ENCODE measurements at regions not wholly inside any gene's neighbourhood (a gene's known extent, or its start where the extent isn't known, plus 50 kb on each side); places are given as distances from the start of the nearest gene placed in this dataset.

DNA sequence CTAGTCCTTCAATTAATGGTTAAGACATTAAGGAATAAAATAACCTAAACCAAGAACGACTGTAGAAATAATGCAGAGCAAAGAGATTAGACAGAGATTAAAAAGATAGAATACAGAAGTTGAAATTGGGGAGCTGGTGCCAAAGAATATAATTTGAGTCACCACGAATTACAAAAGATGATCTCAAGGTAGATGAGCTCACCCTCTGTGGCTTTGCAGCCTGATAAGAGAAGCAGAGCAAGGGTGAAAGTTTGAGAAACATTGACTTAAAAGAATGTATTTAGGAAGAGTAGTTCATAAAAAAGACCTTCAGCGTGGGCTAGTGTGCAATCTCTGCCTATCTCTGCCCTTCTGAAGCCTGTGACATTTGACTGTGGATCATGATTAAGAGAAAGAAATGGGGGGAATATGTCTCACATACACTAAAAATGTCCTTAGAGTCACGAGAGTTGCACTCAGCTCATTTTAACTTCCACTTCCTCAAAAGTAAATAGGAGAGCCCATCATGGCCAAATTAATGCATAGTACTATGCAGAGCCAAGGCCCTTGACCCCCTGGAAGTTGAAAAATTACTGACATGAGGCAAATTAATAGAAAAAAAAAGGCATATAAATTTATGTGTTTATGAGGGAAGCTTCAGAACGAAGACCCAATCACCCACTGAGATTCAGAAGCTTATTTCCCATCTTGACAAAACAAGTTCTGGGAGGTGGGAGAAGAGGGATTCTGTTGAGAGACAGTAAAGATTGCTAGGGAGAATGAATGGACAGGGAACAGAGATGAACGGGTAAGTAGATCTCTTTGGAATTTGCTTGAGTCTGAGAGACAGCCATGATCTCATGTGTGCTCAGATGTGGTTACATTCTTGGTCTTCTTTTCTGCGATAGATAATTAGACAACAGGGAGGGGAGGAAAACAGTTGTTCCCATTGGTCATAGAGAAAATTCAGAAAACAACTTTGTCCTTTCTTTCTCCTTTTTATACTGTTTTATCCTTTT lies 395.4 kb upstream of the LRRC7 start:
- no peak for DNase-seq

DNA sequence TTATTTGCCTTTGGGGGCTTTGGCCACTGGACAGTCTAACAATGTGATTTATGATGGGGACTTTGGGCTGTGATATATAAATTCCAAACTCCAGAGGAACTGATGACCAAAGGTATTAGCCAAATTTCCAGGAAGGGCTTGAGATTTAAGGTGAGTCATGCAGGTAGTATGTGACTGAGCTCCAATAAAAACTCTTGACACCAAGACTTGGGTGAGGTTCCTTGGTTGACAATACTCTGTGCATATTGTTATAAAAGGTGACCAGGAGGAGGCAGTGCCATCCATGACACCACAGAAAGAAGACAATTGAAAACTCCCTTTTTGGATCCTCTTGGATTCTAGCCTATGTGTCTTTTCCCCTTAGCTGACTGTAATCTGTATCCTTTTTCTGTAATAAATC lies 392.7 kb upstream of the LRRC7 start:
- DNase-seq: no peak

DNA sequence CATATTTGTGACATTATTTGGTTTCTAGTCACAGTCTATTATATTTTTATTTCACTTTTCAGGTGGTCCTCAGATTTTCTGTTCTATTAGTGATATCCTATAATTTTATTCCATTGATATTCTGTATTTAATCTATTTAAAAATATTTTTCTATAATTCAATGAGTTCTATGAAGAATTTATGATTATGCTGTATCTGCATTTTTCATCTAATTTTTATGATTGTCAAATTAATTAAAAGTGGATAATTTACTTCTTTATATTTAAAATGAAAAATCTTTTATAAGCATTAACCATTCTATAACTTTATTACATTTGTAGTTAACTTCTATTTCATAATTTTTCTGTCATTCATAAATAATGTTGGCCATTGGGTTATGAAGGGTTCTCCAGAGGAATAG lies 387.4 kb upstream of the LRRC7 start:
- no peak for DNase-seq

DNA sequence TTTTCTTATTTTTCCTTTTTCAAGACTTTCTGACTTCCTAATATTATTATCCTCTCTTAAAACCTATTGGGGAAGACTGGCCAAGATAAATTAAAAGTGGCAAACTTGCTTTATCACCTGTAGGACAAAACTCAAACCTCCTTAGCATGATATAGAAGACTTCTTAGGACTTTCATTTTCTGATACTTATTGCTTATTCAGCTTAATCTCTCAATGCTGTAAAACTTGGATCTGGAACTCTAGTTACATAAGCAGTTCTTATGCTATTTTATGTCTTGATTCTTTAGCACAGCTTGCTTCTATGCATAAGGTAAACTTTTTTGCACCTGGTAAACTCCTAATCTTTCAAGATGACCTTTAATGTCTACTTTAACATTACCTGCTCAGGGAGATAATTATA lies 382.3 kb upstream of the LRRC7 start:
- no peak for DNase-seq

DNA sequence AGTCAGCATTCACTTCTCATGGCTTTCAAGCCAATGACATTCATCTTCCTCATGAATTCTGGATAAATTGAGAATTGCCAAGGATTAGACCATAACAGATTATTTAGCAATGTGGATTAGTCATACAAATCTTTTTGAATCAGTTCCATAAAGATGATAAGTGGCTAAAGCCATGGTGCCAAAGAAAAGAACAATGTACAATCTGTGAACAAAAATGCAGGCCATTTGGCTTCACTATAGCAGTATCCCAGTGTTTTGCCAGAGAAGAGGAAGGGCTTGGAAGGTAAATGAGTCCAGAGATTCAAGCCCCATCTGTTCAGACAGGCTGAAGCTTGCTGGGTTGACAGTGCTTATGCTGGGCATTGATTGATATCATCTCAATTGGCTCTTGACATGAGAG lies 376.4 kb upstream of the LRRC7 start:
- DNase-seq: no peak

DNA sequence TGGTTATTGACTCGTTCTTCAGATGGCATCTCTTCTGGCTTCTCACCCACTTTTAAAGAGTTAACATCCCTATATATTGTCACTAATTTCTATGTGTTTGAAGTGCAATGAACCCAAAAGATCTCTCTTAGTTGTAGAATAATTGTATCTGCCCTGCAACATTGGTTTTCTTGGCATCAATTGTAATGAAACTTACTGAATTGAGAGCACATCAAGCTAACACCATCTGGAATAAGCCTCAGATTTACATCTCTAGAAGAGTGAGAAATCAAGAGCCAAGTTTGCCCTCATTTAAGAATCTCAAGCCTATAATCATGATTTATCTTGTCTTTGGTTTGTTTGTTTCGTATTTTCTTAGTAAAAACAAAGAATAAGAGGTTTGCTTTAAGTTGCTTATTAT lies 372.6 kb upstream of the LRRC7 start:
- DNase-seq: no peak

DNA sequence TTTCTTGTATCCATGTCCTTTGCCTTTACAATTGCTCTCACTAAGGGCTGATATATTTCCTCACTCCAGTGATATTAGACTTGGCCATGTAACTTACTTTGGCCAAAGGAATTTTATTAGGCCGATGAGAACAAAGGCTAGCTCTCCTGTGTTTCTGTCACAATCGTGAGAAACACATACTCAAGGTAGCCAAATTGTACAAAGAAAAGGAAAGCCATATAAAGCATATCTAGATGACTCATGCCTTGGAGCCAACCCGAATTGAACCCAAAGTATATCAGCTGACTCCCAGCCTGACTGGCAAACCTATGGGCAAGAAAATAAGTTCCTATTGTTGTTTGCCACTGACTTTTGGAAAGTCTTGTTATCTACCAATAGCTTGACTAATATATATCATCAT lies 371.7 kb upstream of the LRRC7 start:
- no peak for DNase-seq

DNA sequence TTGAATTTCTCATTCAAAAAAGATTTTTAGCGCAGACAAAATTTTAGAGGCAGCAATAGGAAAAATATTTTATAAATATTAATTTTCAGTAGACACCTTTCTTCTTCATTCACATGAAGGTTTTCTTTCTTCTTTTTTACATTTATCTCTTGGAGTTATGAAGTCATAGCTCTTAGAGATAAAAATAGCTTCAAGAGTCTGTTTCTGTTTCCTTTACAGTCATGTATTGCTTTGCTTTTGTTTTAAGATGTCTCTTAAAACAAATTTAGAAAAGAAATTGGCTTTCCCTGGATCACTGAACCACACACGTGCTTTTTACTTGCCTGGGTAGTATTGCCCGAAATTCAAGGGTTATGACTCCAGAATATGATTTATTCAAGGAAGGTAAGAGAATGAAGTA lies 369.9 kb upstream of the LRRC7 start:
- DNase-seq: no peak

DNA sequence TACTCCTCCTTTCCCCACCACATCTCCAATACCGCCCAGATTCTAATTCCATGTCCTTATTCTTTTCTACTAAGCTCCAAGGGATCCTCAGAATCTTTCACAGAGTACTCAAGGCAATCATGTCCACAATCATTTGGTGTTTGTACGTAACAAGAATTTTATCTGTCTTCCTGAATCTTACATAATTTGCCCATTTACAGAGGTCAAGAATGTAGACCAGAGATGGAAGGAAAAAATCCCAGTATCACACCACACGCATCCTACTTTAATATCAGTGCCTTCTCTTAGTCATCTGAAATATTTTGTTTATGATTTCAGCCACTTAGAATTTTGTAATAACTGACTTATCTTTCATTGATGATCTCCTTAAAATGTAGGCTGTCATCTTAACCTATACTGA lies 366.0 kb upstream of the LRRC7 start:
- DNase-seq: no peak

DNA sequence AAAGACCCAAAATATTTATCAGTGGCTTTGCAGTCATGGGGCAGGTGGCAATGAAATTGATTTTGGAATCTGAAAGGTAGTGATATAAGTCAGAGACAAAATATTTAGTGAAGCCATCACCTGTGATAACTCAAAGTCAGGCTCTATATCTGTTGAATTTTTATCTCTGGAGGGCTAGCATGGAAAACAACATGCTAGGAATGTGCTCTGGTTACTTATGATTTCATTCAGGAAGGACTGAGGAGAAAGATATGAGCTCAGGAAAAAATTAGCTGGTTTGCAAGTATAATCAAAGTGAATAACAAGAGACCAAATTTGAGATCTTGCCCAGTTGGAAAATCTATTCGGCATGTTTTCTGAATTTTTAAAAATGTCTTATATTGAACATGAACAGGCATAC lies 364.6 kb upstream of the LRRC7 start:
- DNase-seq: no peak

DNA sequence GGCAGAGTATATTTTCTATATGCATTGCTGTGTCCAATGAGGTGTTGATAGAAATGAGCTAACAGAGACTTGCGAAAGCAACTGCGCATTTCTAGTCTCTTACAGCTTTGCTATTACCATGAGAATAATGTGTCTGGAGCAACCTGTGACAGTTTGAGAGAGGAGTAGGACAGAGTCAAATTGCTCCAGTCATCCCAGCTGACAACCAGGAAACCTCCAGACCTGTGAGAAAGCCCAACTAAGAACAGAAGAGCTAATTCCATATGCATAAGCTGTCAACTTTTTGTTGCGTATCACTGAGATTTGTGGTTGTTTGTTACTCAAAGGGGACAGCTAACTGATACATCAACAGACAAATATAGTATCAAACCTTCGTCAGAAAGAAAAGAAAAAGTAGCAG lies 354.1 kb upstream of the LRRC7 start:
- no peak for DNase-seq

DNA sequence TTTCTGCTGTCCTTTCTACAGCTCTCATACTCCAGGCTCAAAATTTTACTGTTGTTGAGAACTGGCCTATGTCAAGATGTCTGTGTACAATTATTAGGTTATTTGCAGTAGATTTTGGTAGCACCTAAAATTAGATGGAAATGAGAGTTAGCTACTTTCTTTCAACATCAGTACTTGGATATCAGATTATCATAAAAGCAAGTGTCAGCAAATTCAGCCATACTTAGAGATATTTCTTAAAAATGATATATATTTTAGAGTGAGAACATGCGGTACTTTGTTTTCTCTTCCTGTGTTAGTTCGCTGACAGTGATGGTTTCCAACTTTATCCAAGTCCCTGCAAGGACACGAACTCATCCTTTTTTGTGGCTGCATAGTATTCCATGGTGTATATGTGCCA lies 351.8 kb upstream of the LRRC7 start:
- DNase-seq: no peak

DNA sequence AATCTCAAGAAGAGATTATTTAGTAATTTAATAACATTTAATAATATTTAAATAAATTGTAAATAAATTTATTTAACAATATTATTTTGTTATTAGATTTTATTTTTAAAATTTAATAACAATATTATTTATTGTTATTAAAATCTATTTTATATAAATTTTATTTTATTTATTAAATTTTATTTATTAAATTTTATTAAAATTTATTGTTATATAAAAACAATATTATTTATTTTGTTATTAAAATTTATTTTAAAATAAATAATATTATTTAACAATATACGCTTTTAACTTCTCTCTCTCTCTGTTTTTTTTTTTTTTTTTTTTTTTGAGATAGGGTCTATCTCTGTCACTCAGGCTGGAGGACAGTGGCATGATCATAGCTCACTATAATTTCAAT lies 347.1 kb upstream of the LRRC7 start:
- DNase-seq: no peak

DNA sequence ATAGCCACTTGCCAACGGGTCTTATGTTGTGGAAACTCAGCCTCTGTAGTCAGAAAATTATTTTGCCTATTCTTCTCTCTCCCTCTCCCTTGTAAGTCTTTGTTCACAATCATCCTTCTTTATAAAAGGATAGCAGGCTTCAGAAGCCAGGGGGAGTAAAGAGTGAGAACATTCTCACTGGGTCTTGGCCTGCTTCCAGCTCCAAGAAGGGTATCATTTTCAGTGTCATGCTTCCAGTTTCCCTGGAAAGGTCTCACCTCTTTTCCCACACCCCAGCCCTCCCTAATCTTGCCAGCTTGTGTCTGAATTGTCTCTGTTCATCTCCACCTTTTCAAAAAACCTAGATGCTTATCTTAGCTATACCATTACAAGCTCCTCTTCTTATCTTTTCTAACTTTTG lies 346.2 kb upstream of the LRRC7 start:
- DNase-seq: no peak

DNA sequence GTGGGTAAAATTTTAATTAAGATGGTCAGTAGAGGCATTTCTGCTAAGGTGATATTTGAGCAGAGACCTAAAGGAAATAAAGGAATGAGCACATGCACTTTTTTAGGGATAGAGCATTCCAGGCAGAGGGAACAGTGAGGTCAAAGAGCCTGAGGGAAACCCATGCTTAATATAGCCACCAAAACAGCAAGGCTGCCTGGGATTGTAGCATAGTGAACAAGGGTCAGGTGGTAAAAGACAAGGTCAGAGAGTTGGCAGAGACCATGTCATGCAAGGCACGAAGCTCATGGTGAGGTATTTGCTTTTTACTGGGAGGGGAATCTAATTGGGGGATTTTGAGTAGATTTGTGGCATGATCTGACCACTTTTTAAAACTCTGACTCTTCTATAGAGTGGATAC lies 344.6 kb upstream of the LRRC7 start:
- DNase-seq: no peak

DNA sequence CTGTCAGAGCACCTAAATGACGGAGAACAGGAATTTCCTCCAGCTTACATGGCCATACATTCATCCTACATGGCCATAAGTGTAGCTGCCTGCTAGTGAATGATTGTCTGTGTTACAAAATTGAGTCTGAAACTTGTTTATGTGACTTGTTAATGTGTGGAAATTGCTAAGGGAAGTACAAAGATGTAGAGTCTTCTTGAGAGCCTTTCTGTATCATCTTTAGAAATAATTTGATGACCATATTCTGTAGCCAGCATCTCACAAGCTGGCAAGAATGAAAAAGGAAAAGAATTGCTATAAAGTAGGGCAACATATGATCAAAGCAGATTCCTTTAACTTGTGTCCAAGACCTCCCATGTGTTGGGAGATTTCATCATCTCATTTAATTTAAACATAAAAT lies 339.2 kb upstream of the LRRC7 start:
- DNase-seq: no peak

DNA sequence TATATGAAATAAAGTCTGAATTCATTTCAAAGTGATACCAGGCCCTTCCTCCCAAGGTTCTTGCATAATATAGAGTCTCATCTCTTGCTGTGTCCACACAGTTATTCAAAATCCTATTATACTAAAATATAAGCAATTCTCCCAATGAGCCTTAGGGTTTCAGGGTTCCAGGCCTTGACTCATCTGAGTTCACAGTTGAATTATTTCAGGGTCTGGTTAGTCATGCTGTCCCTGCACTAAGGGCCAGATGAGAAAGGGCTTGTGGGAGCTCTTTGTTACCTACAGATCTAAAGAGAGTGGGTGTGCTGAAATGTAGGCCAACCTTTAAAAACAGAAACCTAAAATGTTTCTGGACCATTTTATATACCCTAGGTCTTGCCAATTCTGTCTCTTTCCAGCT lies 337.5 kb upstream of the LRRC7 start:
- no peak for DNase-seq

DNA sequence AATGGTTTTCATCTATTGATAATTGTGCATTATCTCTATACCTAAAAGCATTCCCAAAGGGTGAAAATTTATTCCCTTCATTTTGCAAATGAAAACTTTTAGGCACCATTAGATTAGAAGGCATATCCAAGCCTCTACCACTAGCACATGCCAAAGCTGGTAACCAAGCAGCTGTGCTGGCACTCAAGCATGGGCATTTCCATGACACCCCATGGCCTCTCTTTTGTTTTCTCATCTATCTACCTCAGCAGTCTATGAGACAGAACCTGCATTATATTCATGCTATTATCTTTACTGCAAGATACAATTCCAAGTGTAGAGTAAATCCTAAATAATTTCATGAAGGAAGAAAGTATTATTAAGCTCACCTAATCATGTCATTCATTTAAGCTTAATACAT lies 334.3 kb upstream of the LRRC7 start:
- no peak for DNase-seq

DNA sequence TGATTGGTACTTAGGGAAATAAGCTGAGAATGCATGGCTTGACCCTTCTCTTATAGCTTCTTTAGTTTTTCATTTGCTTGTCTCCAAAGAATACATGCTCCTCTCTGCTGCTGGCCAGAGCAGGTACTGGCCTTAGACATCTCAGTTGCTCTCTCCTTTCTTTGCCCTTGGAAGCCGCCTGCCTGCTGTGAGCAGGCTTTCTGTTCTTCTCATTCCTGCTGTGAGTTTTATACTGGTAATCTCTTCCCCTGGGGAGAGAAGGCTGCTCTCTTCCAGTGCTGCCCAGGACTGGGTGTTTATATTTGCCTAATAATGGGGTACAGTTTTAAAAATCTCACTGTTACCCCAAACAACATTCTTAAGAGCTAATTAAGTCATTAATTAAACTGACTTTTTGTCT lies 323.5 kb upstream of the LRRC7 start:
- no peak for DNase-seq

DNA sequence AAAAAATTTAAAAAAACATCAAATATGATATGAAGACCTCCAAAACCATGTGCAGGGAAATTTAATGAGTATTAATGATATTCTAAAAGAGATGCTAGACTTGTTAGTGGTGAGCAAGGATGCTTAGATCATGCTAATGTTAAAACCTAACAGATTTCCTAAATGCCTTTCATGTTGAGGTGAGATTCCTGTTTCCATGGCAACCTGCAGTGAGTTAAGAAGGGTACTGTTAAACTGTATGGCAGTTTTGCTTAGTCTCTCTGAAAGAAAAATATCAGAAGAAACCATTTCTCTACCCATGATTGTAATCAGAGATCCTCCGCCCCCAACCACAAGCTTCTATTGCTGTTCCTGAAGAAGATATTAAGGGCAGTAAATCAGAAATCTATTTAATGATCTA lies 321.6 kb upstream of the LRRC7 start:
- no peak for DNase-seq

DNA sequence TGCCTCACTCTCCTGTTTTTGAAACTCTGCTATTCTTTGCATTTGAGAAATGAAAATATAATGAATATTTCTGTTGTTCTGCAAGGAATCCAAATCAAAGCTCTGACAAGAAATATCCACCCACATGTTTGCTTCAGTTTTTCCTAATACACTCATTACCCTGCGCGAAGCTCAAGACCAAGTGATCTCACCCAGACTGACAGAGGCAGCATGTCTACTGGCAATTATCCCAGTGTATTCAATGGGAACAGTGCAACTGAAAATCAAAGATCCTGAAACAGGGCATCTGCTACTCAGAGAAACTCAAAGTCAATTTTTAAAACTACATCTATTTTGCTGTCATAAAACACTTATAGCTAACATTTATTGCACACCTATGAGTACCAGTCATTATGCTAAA lies 321.0 kb upstream of the LRRC7 start:
- DNase-seq: no peak

DNA sequence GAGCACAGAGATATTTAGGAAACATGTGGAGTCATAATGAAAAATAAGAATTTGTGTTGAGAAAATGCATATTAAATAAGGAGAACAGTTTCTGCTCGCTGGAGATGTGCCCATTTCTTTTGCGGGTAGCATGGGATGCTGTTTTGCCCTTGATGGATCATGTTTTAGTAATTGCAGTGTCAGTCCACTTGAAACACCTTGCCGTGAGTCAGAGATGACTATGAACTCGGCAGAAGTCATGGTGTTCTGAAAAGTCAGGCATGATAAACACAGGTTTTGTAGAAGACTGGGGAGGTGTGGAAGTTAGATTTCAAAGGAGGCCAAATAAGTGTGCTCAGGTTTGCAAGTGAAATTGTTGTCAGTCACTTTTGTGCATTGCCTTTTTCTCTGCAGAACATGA lies 315.0 kb upstream of the LRRC7 start:
- DNase-seq: no peak

DNA sequence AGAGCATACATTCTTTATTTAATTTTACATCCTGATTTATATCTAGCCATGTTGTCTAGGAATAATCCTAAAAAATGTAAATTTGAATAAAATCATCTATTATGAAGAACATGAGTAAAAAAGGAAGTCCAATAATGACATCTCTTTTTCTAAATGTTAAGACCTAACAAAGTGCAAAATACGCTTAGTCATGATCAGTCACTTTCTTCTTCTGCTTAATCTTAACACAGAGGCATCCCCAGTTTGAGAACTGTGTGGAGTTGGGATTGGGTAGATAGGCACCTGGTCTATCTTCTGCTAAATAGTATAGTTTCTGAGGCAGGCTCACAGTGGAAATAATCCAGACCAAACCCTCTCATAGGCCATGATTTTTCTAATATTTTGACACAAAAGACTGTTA lies 311.7 kb upstream of the LRRC7 start:
- DNase-seq: no peak

DNA sequence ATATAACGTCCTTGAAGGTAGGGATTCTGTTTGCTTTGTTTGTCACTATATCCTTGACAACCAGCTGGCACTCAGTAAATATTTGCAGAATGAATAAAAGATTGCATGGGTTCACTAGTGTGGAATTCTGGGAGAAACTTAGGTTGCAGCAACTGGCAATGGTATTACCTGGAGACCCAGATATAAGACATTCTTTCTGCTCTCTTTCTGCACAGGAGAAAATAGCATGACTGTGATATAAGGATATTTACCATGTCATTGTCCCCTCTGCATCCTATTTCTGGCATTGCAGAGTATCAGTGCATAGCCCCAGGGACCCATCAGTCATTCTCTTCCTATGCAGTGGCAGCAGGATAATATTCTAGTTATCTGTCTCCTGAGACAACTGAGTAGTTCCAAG lies 308.9 kb upstream of the LRRC7 start:
- no peak for DNase-seq

DNA sequence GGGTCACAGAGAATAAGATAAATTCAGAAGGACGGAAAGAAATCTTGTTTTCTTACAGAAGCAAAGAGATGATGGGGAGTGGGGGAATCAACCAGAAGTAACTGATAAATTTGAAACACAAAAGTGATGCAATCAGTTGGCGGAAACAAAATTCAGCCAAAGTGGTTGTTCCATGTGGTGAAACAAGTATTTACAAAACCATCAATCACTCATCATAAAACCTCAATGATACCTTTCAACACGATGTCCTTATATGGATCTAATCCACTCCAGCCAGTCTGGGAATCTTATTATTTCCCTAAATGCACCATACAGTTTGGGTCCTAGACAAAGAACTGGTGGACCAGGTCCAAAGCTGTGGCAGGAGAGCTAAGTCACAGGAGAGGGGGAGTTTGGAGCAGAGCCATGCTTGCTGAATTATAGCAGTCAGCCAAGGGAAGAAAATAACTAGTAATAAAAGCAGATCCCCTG lies 303.8 kb upstream of the LRRC7 start:
- no peak for DNase-seq
